Epithelial cell of prostate (primary cell): ENCODE measurements at regions not wholly inside any gene's neighbourhood (a gene's known extent, or its start where the extent isn't known, plus 50 kb on each side); places are given as distances from the start of the nearest gene placed in this dataset.
"Not testable (repeated sequence)": the region's sequence is repeated elsewhere in the genome, so short reads cannot be mapped to it uniquely, and the experiment has no call there.

Source experiments
- DNase-seq: peaks from one replicate; pipeline ENCODE4 v3.0.0-alpha.2; 2011; ENCODE audit warnings: low read depth, low spot score
- H3K27ac ChIP-seq: fragments of 450-650 bp; 2 replicates; pipeline ENCODE4 v1.5.1; 2017; ENCODE audit warnings: mild to moderate bottlenecking

DNA sequence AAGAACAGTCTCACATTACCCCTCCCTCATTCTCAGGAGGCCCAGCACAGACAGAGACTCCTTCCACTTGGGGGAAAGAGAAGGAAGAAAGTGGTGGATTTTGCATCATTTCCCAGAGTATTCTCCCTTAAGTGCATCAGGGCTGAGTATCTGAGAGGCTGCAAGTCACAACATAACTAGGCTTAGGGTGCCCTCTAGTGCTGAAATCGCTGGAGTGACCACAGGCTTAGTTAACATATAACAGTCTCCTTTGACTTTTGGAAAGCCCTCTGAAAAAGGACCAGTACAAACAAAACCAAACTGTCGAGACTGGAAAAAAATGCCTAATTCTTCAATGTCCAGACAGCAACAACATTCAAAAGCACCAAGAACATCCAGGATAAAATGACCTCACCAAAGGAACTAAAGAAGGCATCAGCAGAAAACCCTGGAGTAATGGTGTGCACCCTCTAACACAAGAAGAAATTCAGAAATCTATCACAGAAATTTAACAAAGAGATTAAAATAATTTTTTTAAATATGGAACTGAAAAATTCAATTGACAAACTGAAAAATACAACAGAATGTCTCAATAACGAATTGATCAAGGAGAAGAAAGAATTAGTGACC lies 412.3 kb downstream of the RPS29 start:
- no peak overlapping the region for H3K27ac ChIP-seq
- peak; percentile 24 for DNase-seq

- DNase-seq, result no peak
- H3K27ac ChIP-seq, result no peak overlapping the region
Observed at GRCh38 chr14:49164074-49164473, 422.1 kb downstream of the RPS29 start.

GRCh38 chr14:49160983-49161382 lies 425.2 kb downstream of the RPS29 start:
- no peak overlapping the region for H3K27ac ChIP-seq
- no peak for DNase-seq

GRCh38 chr14:49159081-49159480 lies 427.1 kb downstream of the RPS29 start:
- DNase-seq, result no peak
- no peak overlapping the region for H3K27ac ChIP-seq

DNA sequence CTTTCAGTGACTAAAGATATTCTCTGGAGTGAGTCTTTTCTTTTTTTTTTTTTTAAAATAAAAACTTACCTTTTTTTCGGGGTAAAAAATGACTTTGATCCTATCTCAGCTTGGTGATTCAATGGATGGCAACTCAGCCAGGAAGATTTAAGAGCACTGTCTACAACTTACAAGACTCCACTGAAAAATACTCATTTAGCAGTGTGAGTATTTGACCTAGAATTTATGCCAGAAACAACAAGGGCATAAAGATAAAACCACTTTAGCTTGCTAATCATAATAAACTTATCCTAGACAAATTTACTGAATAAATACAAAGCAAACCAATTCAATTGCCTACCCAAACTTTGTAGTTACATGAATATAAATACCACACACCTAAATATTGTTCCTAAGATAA lies 446.6 kb downstream of the RPS29 start:
- no peak overlapping the region for H3K27ac ChIP-seq
- no peak for DNase-seq

- no peak overlapping the region for H3K27ac ChIP-seq
- no peak for DNase-seq
Observed at GRCh38 chr14:49134940-49135339, 451.2 kb downstream of the RPS29 start.

DNA sequence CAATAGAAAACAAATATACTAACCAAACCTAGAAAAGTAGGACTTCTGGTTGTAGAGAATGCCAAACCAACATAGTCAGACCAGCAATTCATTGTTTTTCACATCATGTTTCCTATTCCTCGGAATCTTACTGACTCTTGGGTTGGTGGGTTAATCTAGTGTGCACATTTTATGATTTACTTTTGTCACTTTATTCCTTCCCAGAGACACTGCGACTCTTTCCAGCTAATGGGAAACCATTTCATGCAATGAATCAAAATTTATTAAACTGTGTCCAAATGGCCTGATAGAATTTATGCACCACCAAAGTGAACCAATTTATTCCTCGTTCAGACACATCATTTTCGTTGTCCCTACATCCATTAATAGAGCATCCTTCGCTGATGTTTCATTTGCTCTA lies 464.9 kb downstream of the RPS29 start:
- no peak overlapping the region for H3K27ac ChIP-seq
- DNase-seq, result no peak

DNA sequence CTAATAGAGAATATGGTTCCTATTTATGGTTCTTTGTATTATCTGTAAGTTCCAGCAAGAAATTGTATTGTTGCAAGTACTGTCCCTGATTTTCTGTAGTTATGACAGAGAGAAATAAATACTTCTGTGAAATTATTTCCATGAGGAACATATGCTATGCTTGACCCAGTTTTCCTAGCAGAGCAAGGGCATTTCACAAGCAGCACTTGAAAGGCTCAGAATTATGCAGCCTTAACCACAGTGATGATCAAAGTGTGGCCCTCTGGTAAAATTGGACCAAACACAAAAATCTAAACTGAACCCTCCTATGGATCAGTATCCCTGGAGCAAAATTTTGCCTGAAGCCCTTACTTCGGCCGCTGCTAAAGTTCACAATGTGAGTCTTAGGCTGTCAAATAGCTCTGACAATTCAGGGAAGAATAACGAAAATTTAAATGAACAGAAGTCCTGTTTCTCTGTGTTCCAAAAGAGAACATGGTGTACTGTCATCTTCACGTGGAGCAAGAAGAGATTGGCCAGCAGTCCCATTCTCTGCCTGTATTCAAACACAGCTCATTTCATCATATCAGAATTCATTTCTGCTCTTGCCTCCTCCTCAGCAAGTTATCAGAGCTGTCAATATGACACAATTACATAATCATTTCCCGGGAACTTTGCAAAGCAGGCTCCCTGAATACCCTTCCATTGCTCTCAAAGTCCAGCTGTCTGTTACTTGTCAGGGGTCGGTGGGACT lies 471.9 kb downstream of the RPS29 start:
- DNase-seq, result no peak
- no peak overlapping the region for H3K27ac ChIP-seq

GRCh38 chr14:49106741-49107667 lies 479.2 kb downstream of the RPS29 start:
- H3K27ac ChIP-seq, result no peak overlapping the region
- no peak for DNase-seq

DNA sequence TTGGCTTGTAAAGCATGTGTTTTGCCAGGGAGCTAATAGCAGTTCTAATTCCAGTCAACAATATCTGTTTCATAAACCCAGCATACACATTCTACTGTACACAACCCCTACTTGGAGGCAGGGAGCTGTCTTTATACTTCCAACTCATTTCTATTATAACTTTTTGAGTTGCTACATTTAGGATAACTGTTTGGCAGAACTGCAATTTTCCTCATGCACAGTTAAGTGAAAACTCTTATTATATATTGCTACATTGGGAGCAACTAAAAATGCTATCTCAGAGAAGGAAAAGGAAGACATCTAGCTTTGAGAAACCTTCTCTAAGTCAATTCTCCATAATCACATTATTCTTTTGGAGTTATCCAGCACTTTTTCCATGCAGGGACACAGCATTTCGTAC lies 480.2 kb downstream of the RPS29 start:
- H3K27ac ChIP-seq, result no peak overlapping the region
- DNase-seq, result no peak

DNA sequence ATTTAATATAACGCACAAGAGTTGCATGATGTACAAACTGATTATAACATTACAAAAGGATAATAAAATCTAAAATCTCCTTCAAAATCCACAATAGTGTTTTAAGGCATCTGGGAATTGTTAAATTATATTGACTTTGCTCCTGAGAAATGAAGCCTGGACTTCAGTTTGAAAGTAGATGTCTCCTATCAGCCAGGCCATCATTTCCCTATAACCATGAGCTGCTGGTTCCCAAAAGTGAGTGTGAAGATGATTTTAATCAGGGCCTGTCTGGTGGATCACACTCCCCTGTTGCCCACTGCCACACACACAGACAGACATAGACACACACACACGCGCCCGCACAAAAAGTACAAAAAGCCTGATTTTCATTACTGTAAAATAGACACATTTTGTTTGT lies 480.7 kb downstream of the RPS29 start:
- DNase-seq, result no peak

DNA sequence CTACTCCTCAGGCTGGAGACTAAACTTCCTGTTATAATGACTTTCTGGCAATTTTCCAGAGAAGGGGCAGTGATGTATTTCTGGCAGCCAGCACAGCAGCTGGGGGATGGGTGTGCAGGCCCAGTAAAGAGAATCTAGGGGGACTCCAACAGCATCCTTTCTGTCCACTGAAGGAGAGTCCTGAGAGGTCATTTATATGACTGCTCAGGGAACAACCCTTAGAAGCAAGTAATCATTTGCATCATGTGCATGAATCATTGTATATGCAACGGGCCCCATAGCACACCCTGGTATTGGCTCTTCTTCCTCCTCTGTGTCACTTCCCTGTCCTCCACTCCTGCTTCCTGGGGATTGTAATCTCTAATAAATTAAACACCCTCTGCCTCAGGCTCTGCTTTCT lies 493.8 kb downstream of the RPS29 start:
- no peak overlapping the region for H3K27ac ChIP-seq
- no peak for DNase-seq

More for the DNA sequence above, 480.7 kb downstream of the RPS29 start:
- H3K27ac ChIP-seq, result no peak overlapping the region

DNA sequence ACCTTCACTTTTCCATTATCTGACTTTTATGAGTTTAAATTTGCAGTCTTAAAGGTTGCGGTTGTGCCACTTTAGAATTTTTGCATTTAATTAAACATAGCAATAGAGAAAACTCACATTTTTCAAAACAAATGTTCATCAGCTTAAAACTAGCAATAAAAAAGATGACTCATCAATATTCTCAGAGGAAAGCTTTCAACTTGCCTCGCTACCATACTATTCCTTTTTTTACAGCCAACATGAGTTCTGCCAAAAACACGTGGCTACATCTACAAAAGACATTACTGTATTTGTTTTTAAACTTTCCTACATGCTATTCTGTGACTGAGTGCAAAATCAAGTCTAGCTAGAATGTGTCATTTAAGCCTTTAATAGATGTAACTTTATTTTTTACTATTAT lies 497.1 kb downstream of the RPS29 start:
- no peak overlapping the region for H3K27ac ChIP-seq
- no peak for DNase-seq

DNA sequence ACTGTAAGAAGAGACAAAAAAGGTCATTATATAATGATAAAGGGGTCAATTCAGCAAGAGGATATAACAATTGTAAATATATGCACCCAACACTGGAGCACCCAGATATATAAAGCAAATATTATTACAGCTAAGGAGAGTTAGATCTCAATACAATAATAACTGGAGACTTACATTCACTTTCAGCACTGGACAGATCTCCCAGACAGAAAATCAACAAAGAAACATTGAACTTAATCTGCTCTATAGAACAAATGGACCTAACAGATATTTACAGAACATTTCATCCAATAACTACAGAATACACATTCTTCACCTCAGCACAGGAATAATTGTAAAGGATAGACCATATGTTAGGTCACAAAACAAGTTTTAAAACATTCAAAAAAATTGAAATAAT lies 512.9 kb downstream of the RPS29 start:
- not testable (repeated sequence) for DNase-seq, H3K27ac ChIP-seq

DNA sequence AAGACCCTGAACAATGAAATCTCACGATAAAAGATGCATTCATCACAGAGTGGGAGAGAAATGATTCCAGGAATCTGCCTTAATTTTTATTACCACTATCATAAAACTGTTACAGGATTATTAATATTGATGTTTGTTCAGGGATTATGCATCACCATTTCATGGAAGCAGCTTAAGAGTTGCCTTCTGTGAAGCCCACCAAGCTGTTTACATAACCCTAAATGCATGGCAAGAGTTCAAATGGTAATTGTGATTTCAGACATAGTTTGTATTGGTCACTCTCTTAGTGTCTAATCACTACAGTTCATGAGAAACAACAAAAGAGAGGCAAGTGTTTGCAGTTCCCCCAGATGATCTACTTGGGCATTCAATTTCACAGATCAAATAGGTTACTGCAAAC lies 527.7 kb downstream of the RPS29 start:
- no peak for DNase-seq
- no peak overlapping the region for H3K27ac ChIP-seq

DNA sequence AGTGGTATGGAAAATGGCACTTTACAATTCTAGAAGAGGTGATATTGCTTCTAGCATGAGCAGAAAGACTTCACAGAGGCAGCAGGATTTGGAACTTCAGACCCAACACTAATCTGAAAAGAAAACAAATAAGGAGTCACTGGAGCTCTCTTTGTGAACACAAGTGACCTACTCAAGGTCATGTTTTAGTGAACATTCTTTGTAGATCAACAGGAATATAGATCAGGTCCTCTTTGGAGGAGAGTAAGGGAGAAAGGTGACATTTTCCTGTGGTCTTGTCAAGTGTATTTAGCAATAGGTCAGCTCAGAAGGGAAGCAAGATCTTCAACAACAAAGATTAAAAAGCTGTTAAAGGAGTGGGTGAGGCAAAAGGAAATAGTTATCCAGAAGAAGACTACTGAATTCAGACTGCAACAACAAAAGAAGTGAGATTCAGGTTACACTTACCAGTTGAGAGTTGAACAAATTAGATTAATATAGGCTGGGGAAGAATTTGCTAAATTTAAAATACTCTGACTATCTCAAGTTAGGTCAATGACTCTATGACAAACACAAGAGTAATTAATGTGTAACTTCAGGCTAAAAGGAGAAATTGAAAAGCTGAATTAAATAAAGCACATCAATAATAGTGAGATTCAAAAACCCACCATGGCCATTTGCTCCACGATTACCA lies 528.2 kb downstream of the RPS29 start:
- H3K27ac ChIP-seq, result no peak overlapping the region
- DNase-seq, result no peak

DNA sequence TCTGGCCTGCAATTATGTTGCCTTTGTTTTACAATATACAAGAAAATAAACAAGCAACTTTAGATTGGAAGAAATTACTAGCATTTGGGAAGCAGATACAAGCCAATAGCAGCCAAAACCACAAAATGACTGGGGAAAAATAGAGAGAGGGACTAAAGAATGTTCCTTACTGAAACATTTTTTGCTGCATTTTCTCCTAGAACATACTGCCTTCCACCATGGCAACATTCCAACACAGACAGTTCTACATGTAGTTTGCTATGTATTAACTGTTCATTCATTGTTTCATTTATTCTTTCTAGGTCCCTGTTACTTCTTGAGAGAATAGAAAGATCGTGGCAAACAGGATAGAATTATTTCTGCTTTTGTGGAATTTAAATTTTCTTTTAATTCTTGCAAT lies 530.2 kb downstream of the RPS29 start:
- no peak for DNase-seq
- H3K27ac ChIP-seq, result no peak overlapping the region

DNA sequence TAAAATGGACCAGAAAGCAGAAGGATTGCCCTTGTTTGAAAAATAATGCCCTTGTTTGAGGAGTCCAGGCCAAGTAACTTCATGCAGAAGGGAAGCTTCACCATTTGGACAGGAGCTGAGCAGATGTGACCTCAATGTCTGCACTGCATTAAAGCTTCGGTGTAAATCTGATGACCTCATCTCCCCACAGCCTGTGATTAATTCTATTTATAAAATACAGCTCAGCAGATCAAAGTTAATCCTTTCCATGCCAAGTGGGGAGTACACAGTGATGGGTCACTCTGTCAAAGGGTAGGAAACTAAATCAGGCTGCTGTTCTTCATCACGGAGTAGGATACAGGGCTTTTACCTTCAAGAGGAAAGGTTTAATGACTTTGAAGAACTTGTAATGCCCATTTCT lies 533.7 kb downstream of the RPS29 start:
- DNase-seq, result no peak

DNA sequence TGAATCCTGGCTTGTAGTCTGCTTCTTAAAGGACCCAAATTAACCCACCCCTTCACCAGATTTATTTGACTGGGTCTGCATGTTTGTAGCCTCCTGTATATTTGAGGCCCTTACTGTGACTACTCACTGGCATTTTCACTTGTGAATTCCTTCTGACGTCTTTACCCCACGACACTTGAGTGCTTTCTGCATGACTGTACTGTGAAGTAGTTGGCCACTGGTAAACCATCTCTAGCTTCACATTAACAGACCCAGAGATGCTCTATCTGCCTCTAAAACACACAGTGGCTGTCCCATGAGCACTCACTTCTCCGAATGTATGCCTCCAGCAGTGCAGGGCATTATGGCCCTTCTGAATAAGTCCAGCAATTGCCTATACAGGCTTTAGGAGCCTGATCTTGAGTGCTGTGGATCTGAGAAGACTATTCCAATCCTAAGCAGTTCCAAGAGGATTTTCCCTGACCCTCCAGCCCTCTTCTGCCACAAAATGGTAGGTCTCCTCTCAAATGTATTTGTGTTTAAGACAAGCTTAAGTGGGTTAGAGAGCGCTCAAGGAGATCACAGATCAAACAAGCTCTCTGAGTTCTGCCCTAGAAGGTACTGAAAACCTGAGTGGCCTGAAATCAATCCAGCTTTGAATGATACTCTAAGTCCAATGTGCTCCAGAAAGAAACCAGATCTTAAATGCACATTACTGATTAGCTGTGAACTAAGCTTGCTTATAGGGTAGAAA lies 534.7 kb downstream of the RPS29 start:
- no peak overlapping the region for H3K27ac ChIP-seq
- no peak for DNase-seq

More for the DNA sequence above, 533.7 kb downstream of the RPS29 start:
- no peak overlapping the region for H3K27ac ChIP-seq

DNA sequence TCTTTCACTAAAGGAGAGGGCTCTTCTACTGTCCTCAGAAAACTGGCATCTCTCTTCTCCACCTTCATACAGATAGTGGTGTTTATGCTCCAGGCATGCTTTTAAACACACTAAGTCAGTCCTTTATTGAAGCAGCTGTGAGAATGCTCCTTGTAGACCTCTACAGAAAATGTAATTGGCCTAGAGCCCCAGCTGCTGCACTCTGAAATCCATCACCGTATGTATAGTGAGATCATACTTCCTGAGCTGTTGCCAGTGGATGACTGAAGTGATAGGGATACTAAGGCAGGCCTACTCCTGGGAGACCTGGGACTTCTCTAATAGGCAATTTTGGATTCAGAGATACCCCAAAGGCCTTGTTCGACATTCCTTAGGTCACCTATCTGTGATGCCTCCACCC lies 535.4 kb downstream of the RPS29 start:
- no peak for DNase-seq
- no peak overlapping the region for H3K27ac ChIP-seq
